Activated CD4-positive, alpha-beta memory T cell treated with anti-CD3 and anti-CD28 coated beads for 36 hours (primary cell): ENCODE measurements at regions not wholly inside any gene's neighbourhood (a gene's known extent, or its start where the extent isn't known, plus 50 kb on each side); places are given as distances from the start of the nearest gene placed in this dataset.
"Not testable (repeated sequence)": the region's sequence is repeated elsewhere in the genome, so short reads cannot be mapped to it uniquely, and the experiment has no call there.

Source experiments
- CTCF ChIA-PET: fragments of 350-600 bp; sonication (Branson Sonifier 250); formaldehyde crosslinking; loops from one replicate; lab custom pipeline; 2021; ENCODE audit warnings: antibody characterized with exemption, inconsistent platforms; lab: Charles Lee
- POLR2A ChIA-PET: fragments of 350-600 bp; sonication (Branson Sonifier 250); formaldehyde crosslinking; loops from one replicate; lab custom pipeline; 2021; ENCODE audit warnings: antibody characterized with exemption; lab: Charles Lee
- DNase-seq: peaks from one replicate; pipeline ENCODE4 v3.0.0-alpha.2; 2020
- H3K27ac Mint-ChIP-seq: one replicate; pipeline ENCODE4 v1.8.0; 2021; ENCODE audit warnings: mixed read lengths
- H3K27me3 Mint-ChIP-seq: one replicate; pipeline ENCODE4 v1.8.0; 2021; ENCODE audit warnings: mixed read lengths
- H3K36me3 Mint-ChIP-seq: one replicate; pipeline ENCODE4 v1.8.0; 2021; ENCODE audit warnings: mixed read lengths
- H3K4me1 Mint-ChIP-seq: one replicate; pipeline ENCODE4 v1.8.0; 2021; ENCODE audit warnings: low read depth, mixed read lengths
- H3K4me3 Mint-ChIP-seq: one replicate; pipeline ENCODE4 v1.8.0; 2021; ENCODE audit warnings: mild to moderate bottlenecking, mixed read lengths
- H3K9me3 Mint-ChIP-seq: one replicate; pipeline ENCODE4 v1.8.0; 2021; ENCODE audit warnings: mixed read lengths
- intact Hi-C: fragments of 100-400 bp; cut with micrococcal nuclease; formaldehyde crosslinking; loops from one replicate; pipeline ENCODE4 v1.15.1; 2023

DNA sequence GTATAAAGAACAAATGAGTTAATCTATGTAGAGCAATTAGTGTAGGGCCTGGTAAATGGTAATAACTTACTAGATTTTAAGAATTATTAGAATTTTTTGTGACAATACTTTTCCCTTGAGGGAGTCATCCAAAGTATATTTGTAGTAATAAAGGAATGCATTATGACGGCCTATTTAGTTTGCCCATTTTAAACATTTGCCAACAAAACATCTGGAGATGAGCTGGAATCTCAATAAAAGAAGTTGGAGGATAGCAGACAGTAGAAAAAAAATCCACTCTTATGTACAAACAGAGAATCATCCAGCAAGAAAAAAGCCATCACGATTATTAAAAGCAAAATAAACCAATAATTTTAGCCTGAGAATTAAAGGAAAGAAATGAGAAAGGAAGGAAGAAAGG, 567.3 kb upstream of the ADAMTS5 start:
- intact Hi-C loops = no loop called here
- no peak for DNase-seq
- Mint-ChIP-seq H3K9me3 (peaks cover 6% of the 10 kb centered on the region), H3K4me1 (no peaks in the 10 kb centered on the region), H3K27me3 (no peaks in the 10 kb centered on the region), H3K4me3 (no peak overlapping the region), H3K36me3 (no peaks in the 10 kb centered on the region), H3K27ac (no peak overlapping the region)
- CTCF ChIA-PET = no interaction called here
- POLR2A ChIA-PET = no interaction called here

DNA sequence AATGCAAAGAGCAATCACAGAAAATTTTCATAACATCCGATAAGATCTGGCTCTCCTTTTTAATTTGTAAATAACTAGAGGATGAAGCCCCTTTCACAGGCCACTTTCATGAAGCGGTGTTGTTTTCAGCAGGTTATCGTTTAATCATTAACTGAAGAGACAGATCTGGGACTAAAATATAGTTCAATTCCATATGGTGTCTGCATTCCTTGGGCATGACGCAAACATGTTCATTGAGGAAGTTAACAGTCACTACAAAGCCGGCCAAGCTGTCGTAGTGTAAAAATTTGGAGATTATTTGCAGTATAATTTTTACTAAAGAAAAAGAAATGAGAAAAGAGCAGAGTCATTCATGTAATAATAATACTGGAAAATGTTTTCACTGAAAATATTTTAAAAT, 565.2 kb upstream of the ADAMTS5 start:
- H3K27ac Mint-ChIP-seq = no peak overlapping the region
- no peaks in the 10 kb centered on the region for H3K4me1 Mint-ChIP-seq
- no peaks in the 10 kb centered on the region for H3K36me3 Mint-ChIP-seq
- no peak overlapping the region for H3K4me3 Mint-ChIP-seq
- no peaks in the 10 kb centered on the region for H3K27me3 Mint-ChIP-seq
- ChIA-PET POLR2A (no interaction called here), CTCF (no interaction called here)
- H3K9me3 Mint-ChIP-seq = peaks cover 7% of the 10 kb centered on the region
- intact Hi-C loops = no loop called here
- DNase-seq = no peak

DNA sequence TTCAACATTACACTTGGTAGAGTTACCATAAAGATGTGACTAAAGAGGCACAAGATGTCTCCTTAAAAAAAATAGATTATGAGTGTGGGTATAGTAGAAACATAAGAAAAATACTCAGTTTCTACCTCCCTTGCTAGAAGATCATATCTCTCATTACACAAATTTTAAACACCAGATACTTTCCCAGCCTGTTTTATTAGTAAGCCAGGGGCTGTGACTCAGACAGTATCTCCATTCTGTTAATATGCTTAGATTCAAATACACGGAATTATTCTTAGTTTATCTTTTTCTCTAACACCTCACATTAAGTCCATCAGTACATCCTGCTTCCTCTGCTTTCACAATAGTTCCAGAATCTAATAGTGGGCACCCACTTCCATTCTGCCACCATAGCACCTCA, 561.8 kb upstream of the ADAMTS5 start:
- CTCF ChIA-PET = no interaction called here
- intact Hi-C loops = no loop called here
- Mint-ChIP-seq H3K4me3 (no peak overlapping the region), H3K27ac (no peak overlapping the region), H3K27me3 (no peaks in the 10 kb centered on the region), H3K4me1 (no peaks in the 10 kb centered on the region), H3K36me3 (no peaks in the 10 kb centered on the region), H3K9me3 (peaks cover 7% of the 10 kb centered on the region)
- POLR2A ChIA-PET = no interaction called here
- DNase-seq = no peak

DNA sequence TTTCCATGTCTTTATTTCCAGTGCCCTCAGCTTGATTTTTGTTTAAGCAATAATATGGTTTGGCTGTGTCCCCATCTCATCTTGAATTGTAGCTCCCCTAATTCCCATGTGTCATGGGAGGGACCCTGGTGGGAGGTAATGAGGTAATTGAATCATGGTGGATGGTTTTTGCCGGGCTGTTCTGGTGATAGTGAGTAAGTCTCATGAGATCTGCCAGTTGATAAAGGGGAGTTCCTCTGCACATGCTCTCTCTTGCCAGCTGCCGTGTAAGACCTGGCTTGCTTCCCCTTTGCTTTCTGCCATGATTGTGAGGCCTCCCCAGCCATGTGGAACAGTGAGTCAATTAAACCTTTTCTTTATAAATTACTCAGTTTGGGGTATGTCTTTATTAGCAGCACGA, 559.6 kb upstream of the ADAMTS5 start:
- Mint-ChIP-seq H3K36me3 (no peaks in the 10 kb centered on the region), H3K27ac (no peak overlapping the region), H3K27me3 (no peaks in the 10 kb centered on the region), H3K4me3 (no peak overlapping the region), H3K9me3 (peaks cover 16% of the 10 kb centered on the region), H3K4me1 (no peaks in the 10 kb centered on the region)
- intact Hi-C loops = no loop called here
- ChIA-PET CTCF (no interaction called here), POLR2A (no interaction called here)
- no peak for DNase-seq

DNA sequence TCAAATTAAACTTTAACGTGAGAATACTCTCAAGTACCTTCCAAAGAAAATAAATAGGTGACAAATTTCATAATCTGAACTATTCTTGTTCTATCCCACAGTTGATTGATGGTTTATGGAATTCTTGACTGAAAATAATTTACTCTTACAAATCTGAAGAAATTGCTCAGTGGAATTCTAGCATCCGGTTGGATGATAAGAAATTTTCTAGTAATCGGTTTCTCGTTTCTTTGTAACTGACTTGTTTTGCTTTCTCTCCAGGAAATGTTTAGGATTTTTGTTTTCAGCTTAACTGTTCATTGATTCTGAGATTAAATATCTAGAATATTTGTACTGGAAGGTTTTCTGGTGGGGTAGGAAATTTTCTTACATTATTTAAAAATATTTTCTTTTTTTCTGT, 558.9 kb upstream of the ADAMTS5 start:
- no peaks in the 10 kb centered on the region for H3K36me3 Mint-ChIP-seq
- H3K9me3 Mint-ChIP-seq = peaks cover 17% of the 10 kb centered on the region
- no peak overlapping the region for H3K4me3 Mint-ChIP-seq
- intact Hi-C loops = no loop called here
- no peak overlapping the region for H3K27ac Mint-ChIP-seq
- ChIA-PET CTCF (no interaction called here), POLR2A (no interaction called here)
- no peaks in the 10 kb centered on the region for H3K4me1 Mint-ChIP-seq
- no peaks in the 10 kb centered on the region for H3K27me3 Mint-ChIP-seq
- DNase-seq = no peak

DNA sequence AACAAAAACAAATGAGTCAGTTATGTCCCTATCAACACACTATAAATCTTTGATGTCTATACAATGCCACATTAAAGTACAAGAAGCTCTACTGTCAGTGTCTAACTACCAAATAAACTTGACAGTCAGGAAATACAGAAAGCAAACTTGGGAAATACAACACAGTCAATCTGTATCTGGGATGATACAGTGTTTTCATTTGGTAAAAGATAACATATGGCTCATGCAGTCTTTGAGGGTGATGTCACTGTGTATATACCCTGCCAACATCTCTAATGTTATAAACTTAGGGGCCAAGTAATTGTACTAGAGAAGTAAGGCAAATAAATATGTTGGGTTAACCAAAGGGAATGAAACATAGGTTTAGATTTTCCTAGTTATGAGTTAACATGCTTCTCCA, 552.5 kb upstream of the ADAMTS5 start:
- intact Hi-C loops = no loop called here
- Mint-ChIP-seq H3K27ac (no peak overlapping the region), H3K4me1 (no peaks in the 10 kb centered on the region), H3K36me3 (no peaks in the 10 kb centered on the region), H3K4me3 (no peak overlapping the region), H3K27me3 (no peaks in the 10 kb centered on the region), H3K9me3 (peaks cover 29% of the 10 kb centered on the region)
- ChIA-PET CTCF (no interaction called here), POLR2A (no interaction called here)
- no peak for DNase-seq

DNA sequence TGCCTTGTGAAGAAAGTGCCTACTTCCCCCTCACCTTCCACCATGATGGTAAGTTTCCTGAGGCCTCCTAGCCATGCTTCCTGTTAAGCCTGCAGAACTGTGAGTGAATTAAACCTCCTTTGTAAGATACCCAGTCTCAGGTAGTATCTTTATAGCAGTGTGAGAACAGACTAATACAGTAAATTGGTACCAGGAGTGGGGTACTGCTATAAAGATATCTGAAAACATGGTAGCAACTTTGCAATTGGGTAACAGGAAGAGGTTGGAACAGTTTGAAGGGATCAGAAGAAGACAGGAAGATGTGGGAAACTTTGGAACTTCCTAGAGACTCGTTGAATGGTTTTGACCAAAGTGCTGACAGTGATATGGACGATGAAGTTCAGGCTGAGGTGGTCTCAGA, 550.3 kb upstream of the ADAMTS5 start:
- H3K4me1 Mint-ChIP-seq, CTCF ChIA-PET, H3K27me3 Mint-ChIP-seq: not testable (repeated sequence)

DNA sequence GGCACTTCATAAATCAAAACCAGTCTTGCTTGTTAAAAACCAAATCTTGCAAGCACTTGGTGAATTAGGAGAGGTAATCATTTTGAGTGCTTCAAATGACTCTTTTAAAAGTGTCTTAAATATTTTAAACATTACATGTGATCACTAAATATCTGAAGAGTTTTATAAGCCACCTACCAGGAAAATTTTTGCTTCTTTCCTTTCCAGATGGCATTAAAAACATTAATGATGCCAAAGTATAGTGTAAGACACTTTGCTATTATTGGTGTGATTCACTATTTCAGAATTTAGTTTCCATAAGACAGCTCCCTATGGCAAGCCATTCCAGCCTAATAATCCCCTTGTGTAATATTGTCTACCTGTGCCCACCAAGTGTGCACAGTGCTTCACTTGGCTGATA, 548.8 kb upstream of the ADAMTS5 start:
- intact Hi-C loops = no loop called here
- Mint-ChIP-seq H3K27me3 (no peaks in the 10 kb centered on the region), H3K4me3 (no peak overlapping the region), H3K9me3 (peaks cover 27% of the 10 kb centered on the region), H3K36me3 (no peaks in the 10 kb centered on the region), H3K4me1 (no peaks in the 10 kb centered on the region), H3K27ac (no peak overlapping the region)
- ChIA-PET POLR2A (no interaction called here), CTCF (no interaction called here)
- no peak for DNase-seq

More for the DNA sequence above, 550.3 kb upstream of the ADAMTS5 start:
- POLR2A ChIA-PET, H3K27ac Mint-ChIP-seq, intact Hi-C loops, H3K36me3 Mint-ChIP-seq, DNase-seq, H3K4me3 Mint-ChIP-seq: not testable (repeated sequence)
- H3K9me3 Mint-ChIP-seq = peaks cover 28% of the 10 kb centered on the region

DNA sequence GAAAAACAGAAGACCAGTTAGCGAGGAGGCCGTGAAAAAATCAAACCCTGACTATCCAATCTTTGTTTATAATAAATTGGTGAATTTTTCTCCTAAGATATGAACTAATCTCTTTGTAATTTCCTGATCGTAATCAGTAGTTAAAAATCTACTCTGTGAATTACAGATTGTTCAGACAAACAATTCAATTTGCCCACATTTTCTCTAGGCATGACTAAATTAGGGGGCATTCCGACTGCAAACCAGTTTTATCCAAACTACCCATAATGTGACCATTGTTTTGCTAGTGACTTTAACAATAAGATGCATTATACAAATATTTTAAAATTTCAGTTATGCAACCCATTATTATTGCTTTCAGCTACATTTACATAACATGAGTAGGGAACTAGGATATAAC, 546.9 kb upstream of the ADAMTS5 start:
- H3K9me3 Mint-ChIP-seq = peaks cover 28% of the 10 kb centered on the region
- no peak for DNase-seq
- H3K27ac Mint-ChIP-seq = no peak overlapping the region
- intact Hi-C loops = no loop called here
- H3K4me3 Mint-ChIP-seq = no peak overlapping the region
- CTCF ChIA-PET = no interaction called here
- H3K4me1 Mint-ChIP-seq = no peaks in the 10 kb centered on the region
- POLR2A ChIA-PET = no interaction called here
- H3K36me3 Mint-ChIP-seq = no peaks in the 10 kb centered on the region
- no peaks in the 10 kb centered on the region for H3K27me3 Mint-ChIP-seq

DNA sequence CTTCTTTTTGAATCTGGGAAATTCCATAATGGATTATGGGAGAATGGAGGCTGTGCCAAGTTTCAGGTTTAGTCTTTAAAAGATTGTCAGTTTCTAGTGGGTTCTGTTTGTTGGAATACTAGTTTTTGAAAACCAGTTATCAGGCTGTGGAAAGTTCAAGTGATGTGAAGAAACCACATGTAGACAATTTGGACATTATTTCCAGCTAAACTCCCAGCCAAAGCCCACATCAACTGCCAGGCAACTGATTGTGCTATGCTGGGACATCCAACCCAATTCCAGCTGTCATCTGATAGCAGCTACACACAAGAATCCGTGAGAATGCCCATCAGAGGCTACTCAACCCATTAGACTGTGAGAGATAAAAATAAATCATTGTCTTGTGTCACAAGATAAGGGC, 546.1 kb upstream of the ADAMTS5 start:
- CTCF ChIA-PET = no interaction called here
- intact Hi-C loops = no loop called here
- H3K4me1 Mint-ChIP-seq = no peaks in the 10 kb centered on the region
- no peaks in the 10 kb centered on the region for H3K36me3 Mint-ChIP-seq
- no peak overlapping the region for H3K4me3 Mint-ChIP-seq
- peaks cover 22% of the 10 kb centered on the region for H3K9me3 Mint-ChIP-seq
- POLR2A ChIA-PET = no interaction called here
- no peak overlapping the region for H3K27ac Mint-ChIP-seq
- no peak for DNase-seq
- no peaks in the 10 kb centered on the region for H3K27me3 Mint-ChIP-seq

DNA sequence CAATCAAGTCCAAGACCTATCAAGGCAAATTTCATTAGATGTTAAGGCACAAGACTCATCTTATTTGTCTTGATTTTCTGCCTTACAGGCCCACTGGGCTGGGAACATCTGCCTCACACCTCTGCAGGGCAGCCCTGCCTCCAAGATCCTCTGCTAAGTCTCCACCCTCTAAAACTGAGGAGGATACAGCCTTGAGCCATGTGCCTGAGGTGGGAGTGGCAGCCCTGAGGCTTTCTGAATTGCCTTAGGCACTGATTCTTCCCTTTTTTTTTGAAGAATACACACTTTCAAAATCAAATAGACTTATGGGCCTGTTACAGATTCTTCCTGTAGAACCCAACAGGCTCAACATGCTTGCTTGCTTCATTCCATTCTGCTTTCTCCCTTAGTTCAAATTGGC, 544.3 kb upstream of the ADAMTS5 start:
- CTCF ChIA-PET = no interaction called here
- H3K4me1 Mint-ChIP-seq = no peaks in the 10 kb centered on the region
- peaks cover 9% of the 10 kb centered on the region for H3K9me3 Mint-ChIP-seq
- H3K27ac Mint-ChIP-seq = no peak overlapping the region
- intact Hi-C loops = no loop called here
- no peaks in the 10 kb centered on the region for H3K27me3 Mint-ChIP-seq
- POLR2A ChIA-PET = no interaction called here
- no peaks in the 10 kb centered on the region for H3K36me3 Mint-ChIP-seq
- no peak overlapping the region for H3K4me3 Mint-ChIP-seq
- no peak for DNase-seq

DNA sequence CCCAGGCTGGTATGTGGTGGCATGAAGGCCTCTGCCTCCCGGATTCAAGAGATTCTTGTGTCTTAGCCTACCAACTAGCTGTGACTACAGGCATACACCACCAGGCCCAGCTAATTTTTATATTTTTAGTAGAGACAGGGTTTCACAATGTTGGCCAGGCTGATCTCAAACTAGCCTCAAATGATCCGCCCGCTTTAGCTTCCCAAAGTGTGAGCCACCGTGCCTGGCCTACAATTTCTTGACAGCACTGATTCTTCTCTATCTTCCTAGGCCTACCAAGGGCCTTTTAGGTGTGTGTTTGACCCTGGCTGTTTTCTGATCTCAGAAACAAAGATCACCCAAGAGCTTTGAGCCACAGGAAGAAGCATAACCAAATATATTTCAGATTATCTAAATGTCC, 540.8 kb upstream of the ADAMTS5 start:
- Mint-ChIP-seq H3K27ac (no peak overlapping the region), H3K36me3 (no peaks in the 10 kb centered on the region), H3K4me3 (no peak overlapping the region), H3K9me3 (peaks cover 9% of the 10 kb centered on the region), H3K27me3 (no peaks in the 10 kb centered on the region), H3K4me1 (no peaks in the 10 kb centered on the region)
- CTCF ChIA-PET = no interaction called here
- DNase-seq = no peak
- POLR2A ChIA-PET = no interaction called here
- intact Hi-C loops = no loop called here

DNA sequence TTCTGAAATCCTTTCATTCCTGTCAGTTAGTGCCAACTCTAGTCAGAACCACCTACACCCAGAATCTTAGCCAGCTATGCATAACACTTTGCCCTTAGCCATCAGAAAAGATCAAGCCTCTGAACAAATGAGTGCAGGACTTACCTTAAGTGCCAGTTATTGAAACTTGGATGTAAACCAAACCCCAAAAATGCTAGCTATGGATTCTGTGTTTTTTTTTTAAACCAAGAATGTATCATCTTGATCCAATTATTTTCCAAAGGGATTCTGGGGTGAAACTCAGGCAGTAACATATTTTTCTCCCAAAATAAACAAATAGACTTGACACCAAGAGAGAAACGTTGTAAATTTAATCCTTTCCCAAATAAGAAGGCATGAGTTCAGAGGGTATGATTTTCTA, 538.6 kb upstream of the ADAMTS5 start:
- Mint-ChIP-seq H3K4me3 (no peak overlapping the region), H3K4me1 (no peaks in the 10 kb centered on the region), H3K27ac (no peak overlapping the region), H3K9me3 (peaks cover 1% of the 10 kb centered on the region), H3K27me3 (no peaks in the 10 kb centered on the region), H3K36me3 (no peaks in the 10 kb centered on the region)
- ChIA-PET POLR2A (no interaction called here), CTCF (no interaction called here)
- intact Hi-C loops = no loop called here
- DNase-seq = no peak

DNA sequence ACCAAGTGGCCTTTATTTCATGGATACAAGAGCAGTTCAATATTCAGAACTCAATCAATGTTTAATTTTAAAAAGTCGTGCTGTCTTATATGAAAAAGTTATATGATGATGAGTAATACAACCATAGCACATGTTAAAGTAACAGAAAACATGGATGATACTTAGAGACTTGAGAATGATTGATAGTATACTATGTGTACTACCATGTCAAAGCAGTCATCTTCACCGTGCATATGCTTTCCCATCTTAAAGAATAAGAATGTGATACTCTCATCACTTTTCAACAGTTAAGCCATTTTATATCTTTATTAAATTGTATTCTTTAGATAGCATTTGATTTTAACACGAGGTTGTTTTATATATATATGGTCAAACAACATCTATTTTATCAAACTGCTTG, 535.9 kb upstream of the ADAMTS5 start:
- intact Hi-C loops = no loop called here
- peaks cover 2% of the 10 kb centered on the region for H3K9me3 Mint-ChIP-seq
- H3K4me1 Mint-ChIP-seq = no peaks in the 10 kb centered on the region
- no peaks in the 10 kb centered on the region for H3K27me3 Mint-ChIP-seq
- CTCF ChIA-PET = no interaction called here
- POLR2A ChIA-PET = no interaction called here
- no peak overlapping the region for H3K4me3 Mint-ChIP-seq
- H3K27ac Mint-ChIP-seq = no peak overlapping the region
- no peak for DNase-seq
- H3K36me3 Mint-ChIP-seq = no peaks in the 10 kb centered on the region
